HepG2 (cell line): ENCODE measurements at regions not wholly inside any gene's neighbourhood (a gene's known extent, or its start where the extent isn't known, plus 50 kb on each side); places are given as distances from the start of the nearest gene placed in this dataset.

Experiments
- ASH2L ChIP-seq: fragments of 300-600, 200-600 bp; sonication (generic); IDR thresholded peaks from 2 replicates; pipeline ENCODE4 v1.7.0; 2017; ENCODE audit warnings: low read depth, mild to moderate bottlenecking, moderate library complexity, mixed read lengths, low read length; ENCODE audit not compliant: insufficient read length
- ATF7-NPFF ChIP-seq: sonication (generic); formaldehyde crosslinking; IDR thresholded peaks from 2 replicates; pipeline ENCODE4 v1.8.1; 2023; ENCODE audit warnings: mild to moderate bottlenecking, low read depth, missing genetic modification reagents, moderate library complexity
- ATM ChIP-seq: fragments of 450-650 bp; IDR thresholded peaks from 2 replicates; pipeline ENCODE4 v1.7.1; 2017; ENCODE audit warnings: mild to moderate bottlenecking, borderline replicate concordance
- CTCF ChIP-seq: sonication (generic); formaldehyde crosslinking; IDR thresholded peaks from 2 replicates; pipeline ENCODE4 v1.5.0; 2020; ENCODE audit warnings: mild to moderate bottlenecking, missing genetic modification reagents, moderate library complexity
- DNMT1 ChIP-seq: sonication (generic); formaldehyde crosslinking; IDR thresholded peaks from 2 replicates; pipeline ENCODE4 v1.5.1; 2020; ENCODE audit warnings: mild to moderate bottlenecking, missing genetic modification reagents
- GATA4 ChIP-seq: sonication (generic); IDR thresholded peaks from 2 replicates; pipeline ENCODE4 v1.6.1; 2016; ENCODE audit warnings: antibody characterized with exemption, low read depth, borderline replicate concordance
- HNF4G ChIP-seq, 2 experiments: sonication (generic) in 1 of 2; formaldehyde crosslinking in 1 of 2; IDR thresholded peaks; 2 replicates each; pipeline versions ENCODE4 v1.4.0 to v1.6.1; 2011 to 2020; ENCODE audit warnings: borderline replicate concordance in 2 of 2, low read depth in 2 of 2, mild to moderate bottlenecking in 2 of 2, low read length in 1 of 2, missing genetic modification reagents in 1 of 2, moderate library complexity in 1 of 2
- MAFK ChIP-seq, 2 experiments: IDR thresholded peaks in 1 of 2; conservative IDR thresholded peaks in 1 of 2; 2 replicates each; pipeline ENCODE4 v1.6.1; 2011; ENCODE audit warnings: improper control_type of control experiment in 2 of 2, low read length in 2 of 2
- MXI1 ChIP-seq: IDR thresholded peaks from 3 replicates; pipeline ENCODE4 v1.6.1; 2012; ENCODE audit warnings: low read depth, low read length, inconsistent platforms, borderline replicate concordance
- RXRB ChIP-seq: IDR thresholded peaks from 2 replicates; pipeline ENCODE4 v1.6.1; 2016; ENCODE audit warnings: borderline replicate concordance, missing genetic modification reagents, missing compliant biosample characterization
- SOX5 ChIP-seq: IDR thresholded peaks from 2 replicates; pipeline ENCODE4 v1.6.1; 2016; ENCODE audit warnings: borderline replicate concordance
- SP4 ChIP-seq: sonication (generic); formaldehyde crosslinking; IDR thresholded peaks from 2 replicates; pipeline ENCODE4 v1.8.1; 2023; ENCODE audit warnings: mild to moderate bottlenecking, missing genetic modification reagents
- TOPORS ChIP-seq: sonication (generic); formaldehyde crosslinking; IDR thresholded peaks from 2 replicates; pipeline ENCODE4 v1.8.0; 2023; ENCODE audit warnings: mild to moderate bottlenecking, missing genetic modification reagents
- ZBTB7B ChIP-seq: sonication (generic); formaldehyde crosslinking; IDR thresholded peaks from 2 replicates; pipeline ENCODE4 v1.4.0; 2020; ENCODE audit warnings: missing genetic modification reagents
- ZGPAT ChIP-seq: IDR thresholded peaks from 2 replicates; pipeline ENCODE4 v1.6.1; 2016; ENCODE audit warnings: mild to moderate bottlenecking
- ZNF430 ChIP-seq: sonication (generic); formaldehyde crosslinking; IDR thresholded peaks from 2 replicates; pipeline ENCODE4 v1.9.0; 2021; ENCODE audit warnings: mild to moderate bottlenecking, missing genetic modification reagents
- ZNF577 ChIP-seq: sonication (generic); formaldehyde crosslinking; IDR thresholded peaks from 2 replicates; pipeline ENCODE4 v1.4.0; 2020; ENCODE audit warnings: mild to moderate bottlenecking, low read depth, missing genetic modification reagents, borderline replicate concordance
- ZZZ3 ChIP-seq: sonication (generic); formaldehyde crosslinking; IDR thresholded peaks from 2 replicates; pipeline ENCODE4 v1.4.0; 2020; ENCODE audit warnings: missing genetic modification reagents, mild to moderate bottlenecking, borderline replicate concordance
- TF ChIP-seq, protein P1 (sequence below), 2 experiments: sonication (generic) in 1 of 2; formaldehyde crosslinking in 1 of 2; IDR thresholded peaks; 2 replicates each; pipeline versions ENCODE4 v1.6.1 to v1.9.0; 2014 to 2022; ENCODE audit warnings: antibody characterized with exemption in 1 of 2, borderline replicate concordance in 1 of 2, inconsistent platforms in 1 of 2, low read depth in 1 of 2, missing genetic modification reagents in 1 of 2
- TF ChIP-seq, protein P2 (sequence below): sonication (generic); IDR thresholded peaks from 2 replicates; pipeline ENCODE4 v1.6.1; 2016; ENCODE audit warnings: low read depth, borderline replicate concordance

DNA sequence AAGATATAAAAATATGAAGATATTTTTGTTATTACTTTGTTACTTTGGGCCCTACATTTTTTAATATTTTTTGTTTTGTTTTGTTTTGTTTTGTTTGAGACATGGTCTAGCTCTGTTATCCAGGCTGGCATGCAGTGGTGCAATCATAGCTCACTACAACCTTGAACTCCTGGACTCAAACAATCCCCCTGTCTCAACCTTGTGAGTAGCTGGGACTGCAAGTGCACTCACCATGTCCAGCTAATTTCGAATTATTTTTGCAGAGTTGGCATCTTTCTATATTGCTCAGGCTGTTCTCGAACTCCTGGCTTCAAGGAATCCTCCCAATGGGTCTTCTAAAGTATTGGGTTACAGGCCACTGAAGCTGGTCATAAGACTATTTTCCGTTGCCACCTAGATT lies 603.6 kb upstream of the PIK3C3 start (continued):
- TF ChIP-seq, protein P1, sequence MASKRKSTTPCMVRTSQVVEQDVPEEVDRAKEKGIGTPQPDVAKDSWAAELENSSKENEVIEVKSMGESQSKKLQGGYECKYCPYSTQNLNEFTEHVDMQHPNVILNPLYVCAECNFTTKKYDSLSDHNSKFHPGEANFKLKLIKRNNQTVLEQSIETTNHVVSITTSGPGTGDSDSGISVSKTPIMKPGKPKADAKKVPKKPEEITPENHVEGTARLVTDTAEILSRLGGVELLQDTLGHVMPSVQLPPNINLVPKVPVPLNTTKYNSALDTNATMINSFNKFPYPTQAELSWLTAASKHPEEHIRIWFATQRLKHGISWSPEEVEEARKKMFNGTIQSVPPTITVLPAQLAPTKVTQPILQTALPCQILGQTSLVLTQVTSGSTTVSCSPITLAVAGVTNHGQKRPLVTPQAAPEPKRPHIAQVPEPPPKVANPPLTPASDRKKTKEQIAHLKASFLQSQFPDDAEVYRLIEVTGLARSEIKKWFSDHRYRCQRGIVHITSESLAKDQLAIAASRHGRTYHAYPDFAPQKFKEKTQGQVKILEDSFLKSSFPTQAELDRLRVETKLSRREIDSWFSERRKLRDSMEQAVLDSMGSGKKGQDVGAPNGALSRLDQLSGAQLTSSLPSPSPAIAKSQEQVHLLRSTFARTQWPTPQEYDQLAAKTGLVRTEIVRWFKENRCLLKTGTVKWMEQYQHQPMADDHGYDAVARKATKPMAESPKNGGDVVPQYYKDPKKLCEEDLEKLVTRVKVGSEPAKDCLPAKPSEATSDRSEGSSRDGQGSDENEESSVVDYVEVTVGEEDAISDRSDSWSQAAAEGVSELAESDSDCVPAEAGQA (IDR thresholded peaks at IDR 0.05; ENCODE audit: low read depth), result no peak
- TF ChIP-seq, protein P1 (CRISPR knock-in tag; IDR thresholded peaks at IDR 0.05; ENCODE audit: borderline replicate concordance), result no peak
- TF ChIP-seq DNMT1 (CRISPR knock-in tag) (no peak), ZNF430 (CRISPR knock-in tag) (no peak), ATM (no peak), MAFK (conservative IDR thresholded peaks at IDR 0.05 in 1 of 2, IDR thresholded peaks at IDR 0.05 in 1 of 2; ENCODE audit: low read length in 2 of 2) (peak; percentile 87 to 93), TOPORS (no peak), HNF4G (IDR thresholded peaks at IDR 0.05; ENCODE audit: borderline replicate concordance, low read depth, low read length) (peak; percentile 47; the same call in 1 of the 2 replicates), HNF4G (CRISPR knock-in tag; IDR thresholded peaks at IDR 0.05; ENCODE audit: borderline replicate concordance, low read depth) (no peak), ZBTB7B (CRISPR knock-in tag) (no peak), ZGPAT (CRISPR knock-in tag) (peak; percentile 33; the same call in 1 of the 2 replicates), RXRB (CRISPR knock-in tag) (no peak), SP4 (CRISPR knock-in tag) (no peak), SOX5 (no peak; the same call in 1 of the 2 replicates), ZNF577 (CRISPR knock-in tag) (no peak), ATF7-NPFF (no peak), ASH2L (no peak), CTCF (CRISPR knock-in tag) (no peak), MXI1 (no peak), ZZZ3 (no peak), GATA4 (no peak)
- TF ChIP-seq, protein P2, sequence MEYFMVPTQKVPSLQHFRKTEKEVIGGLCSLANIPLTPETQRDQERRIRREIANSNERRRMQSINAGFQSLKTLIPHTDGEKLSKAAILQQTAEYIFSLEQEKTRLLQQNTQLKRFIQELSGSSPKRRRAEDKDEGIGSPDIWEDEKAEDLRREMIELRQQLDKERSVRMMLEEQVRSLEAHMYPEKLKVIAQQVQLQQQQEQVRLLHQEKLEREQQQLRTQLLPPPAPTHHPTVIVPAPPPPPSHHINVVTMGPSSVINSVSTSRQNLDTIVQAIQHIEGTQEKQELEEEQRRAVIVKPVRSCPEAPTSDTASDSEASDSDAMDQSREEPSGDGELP, result no peak
